GM19238 (cell line): ENCODE measurements at regions not wholly inside any gene's neighbourhood (a gene's known extent, or its start where the extent isn't known, plus 50 kb on each side); places are given as distances from the start of the nearest gene placed in this dataset.
"Not testable (repeated sequence)": the region's sequence is repeated elsewhere in the genome, so short reads cannot be mapped to it uniquely, and the experiment has no call there.

Experiments used
- DNase-seq: peaks from one replicate; pipeline ENCODE4 v3.0.0; 2011; ENCODE audit warnings: low spot score; ENCODE audit not compliant: insufficient read length

DNA sequence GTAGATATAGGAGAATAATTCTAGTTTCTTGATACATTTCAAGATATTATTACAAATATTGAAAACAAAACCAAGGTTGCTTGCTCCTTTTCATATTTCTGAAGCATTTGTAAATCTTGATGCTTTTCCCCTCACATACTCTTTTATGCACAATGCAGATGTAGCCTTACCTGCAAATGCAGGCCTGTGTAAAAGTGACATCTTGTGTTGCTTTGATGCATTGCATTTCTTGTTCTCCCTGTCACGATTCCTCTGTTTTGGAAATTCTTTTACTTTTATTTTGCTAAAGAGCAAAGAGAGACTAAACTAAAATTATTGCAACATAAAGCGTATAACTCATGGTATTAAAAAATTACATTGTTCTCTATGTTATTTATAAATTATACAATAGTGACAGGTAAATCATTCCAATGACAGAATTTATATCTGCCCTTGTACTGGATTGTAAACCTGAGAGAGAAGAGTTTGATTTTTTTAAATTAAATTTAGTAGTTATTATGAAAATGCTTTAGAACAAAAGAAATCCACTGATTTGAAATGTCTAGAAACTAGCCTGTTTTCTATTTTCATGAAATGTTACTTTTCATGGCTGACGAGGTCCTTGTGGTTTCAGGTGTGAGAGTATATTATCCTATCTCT lies 970.0 kb downstream of the MAT2B start:
- no peak for DNase-seq

DNA sequence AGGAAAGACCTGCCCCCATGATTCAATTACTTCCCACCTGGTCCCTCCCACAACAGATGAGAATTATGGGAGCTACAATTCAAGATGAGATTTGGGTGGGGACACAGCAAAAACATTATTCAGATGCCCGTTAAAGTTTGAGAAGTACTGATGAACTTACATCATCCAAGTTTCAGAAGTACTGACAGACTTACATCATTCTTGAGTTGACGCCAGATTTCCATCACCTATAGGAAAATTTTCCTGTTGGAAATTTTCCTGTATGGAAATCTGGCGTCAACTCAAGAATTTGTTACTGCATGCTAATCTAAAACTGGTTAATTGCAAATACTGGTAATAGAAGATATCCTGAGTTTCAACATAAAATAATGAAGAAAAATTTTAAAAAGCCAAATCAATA lies 975.9 kb downstream of the MAT2B start:
- DNase-seq, result no peak

DNA sequence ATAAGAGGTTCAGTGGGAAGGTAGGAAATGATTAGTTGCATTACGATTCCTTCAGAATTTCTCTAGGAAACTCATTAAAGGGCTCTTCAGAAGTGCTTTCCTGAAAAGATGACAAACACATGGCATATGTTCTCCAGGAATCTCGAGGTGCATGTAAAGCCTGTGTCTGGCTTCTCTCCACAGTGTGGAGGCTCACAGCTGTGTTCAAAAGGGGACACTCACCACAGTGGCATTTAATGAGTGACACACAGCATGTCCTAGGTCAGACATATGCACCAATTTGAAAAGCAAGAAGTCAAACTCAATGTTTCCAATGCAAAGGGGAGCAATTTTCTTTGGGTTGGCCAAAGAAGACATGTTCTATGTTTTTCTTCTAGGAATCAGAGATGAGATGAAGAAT lies 976.9 kb downstream of the MAT2B start:
- no peak for DNase-seq

DNA sequence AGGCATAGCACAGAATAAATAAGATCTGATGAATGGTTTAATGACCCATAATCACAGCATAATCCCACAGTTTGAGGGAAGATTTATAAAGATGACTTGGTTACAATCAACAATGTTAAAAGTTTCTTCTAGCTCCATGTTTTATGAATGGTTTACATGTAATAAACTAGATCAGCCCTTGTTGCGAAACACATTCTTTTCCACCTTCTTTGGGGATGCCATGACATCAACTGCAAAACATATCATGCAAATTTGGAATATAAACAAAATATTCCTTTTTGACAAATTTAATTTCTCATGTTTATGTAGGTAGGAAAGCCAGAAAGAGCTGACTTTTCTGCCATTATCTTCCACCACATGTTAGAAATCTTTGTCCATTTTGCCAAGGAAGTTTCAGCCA lies 979.5 kb downstream of the MAT2B start:
- no peak for DNase-seq

DNA sequence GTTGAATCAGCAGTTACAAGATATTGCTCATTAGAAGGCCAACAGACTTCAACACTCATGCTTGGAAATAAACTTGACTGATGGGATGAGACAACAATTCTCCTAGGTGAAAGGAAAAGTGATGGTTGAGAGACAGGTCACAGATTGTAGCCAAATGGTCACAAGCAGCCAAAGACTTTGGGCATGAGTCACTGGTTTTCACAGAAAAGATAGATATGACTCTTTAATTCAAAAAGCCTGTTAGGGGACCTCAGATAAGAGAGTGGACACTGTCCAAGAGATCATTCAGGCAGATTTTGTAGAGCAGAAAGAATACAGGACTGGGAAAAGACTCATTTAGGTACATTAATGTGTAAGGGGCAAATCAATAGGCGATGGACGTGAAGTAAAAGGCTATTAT lies 982.5 kb downstream of the MAT2B start:
- DNase-seq, result no peak

DNA sequence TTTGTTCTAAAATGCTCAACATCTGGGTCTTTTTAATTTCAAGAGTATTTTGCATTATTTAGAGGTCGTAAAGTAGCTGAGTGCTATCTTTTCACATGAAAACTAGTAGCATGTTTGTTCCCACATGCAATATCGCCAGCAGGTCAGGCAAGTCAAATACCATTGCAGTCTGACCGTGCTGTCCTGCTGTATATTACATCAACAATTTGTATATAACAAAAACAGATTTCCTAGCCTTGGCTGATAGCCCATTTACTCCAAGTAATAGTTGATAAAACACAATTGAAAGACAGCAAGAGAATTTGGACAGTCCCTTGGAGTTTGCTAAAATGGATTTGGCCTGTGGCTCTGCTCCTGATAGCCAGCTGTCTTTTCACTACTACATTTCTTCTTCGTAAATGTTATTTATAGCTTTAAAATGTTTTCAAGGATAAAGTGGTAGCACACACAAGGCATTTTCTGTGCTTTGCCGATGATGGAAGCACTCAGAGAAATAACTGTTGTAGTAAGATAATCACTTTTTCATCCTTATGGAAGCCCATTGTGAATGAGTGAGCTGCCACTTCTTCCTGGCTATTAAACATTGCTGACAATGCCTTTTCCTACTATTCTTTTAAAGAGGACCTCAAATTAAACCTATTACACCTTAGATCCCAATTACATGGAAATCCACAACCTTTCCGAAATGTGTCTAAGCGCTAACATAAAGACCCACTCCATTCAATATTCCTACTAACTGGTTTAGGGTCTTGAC lies 992.1 kb downstream of the MAT2B start:
- DNase-seq, result no peak

DNA sequence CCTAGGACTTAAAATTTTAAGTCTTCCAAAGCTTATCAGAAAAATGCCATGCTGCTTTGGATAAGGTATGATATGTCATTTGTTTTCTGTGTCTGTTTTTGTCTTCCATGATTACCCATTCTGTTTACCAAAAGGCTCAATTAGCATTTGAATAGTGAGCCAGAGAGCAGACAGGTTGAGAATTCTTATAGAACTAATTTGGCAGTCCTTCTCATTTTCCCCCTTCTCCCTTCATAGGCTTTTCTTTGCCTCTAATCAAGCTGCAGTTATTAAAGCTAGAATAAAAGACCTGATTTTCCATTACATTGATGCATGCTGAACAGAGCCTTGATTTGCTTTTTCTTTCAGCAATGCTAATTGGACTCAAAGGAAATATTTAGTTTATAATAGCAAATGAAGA lies 993.0 kb downstream of the MAT2B start:
- DNase-seq, result no peak

DNA sequence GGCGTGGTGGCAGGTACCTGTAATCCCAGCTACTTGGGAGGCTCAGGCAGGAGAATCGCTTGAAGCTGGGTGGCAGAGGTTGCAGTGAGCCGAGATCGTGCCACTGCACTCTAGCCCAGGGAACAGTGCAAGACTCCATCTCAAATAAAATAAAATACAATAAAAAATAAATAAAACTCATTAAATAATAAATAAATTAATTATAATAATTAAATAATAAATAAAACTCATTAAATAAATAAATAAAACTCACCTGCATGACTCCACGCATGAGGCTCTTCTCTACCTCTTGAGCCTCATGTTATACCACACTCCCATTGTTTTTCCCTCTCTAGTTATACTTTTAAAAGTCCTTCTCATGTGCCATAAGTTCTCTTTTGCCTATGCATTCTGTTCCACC lies 995.4 kb downstream of the MAT2B start:
- DNase-seq, result no peak

DNA sequence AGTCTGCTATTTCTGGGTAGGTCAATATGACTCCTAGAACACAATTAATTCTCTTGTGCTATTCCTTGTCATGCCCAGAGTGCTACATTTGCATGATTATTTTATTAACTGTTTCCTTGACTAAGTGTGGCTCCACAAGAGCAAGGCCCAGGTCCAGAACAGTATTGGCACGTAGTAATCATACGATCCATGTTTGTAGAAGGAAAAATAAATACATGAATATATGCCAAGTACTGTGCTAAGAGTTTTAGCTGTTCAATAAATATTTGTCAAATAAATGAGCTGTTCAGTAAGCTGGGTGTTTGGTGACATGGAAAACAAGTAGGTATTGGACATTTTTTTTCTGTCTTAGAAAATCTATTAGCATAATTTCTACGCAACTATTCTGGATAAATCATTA lies 995.9 kb downstream of the MAT2B start:
- no peak for DNase-seq

DNA sequence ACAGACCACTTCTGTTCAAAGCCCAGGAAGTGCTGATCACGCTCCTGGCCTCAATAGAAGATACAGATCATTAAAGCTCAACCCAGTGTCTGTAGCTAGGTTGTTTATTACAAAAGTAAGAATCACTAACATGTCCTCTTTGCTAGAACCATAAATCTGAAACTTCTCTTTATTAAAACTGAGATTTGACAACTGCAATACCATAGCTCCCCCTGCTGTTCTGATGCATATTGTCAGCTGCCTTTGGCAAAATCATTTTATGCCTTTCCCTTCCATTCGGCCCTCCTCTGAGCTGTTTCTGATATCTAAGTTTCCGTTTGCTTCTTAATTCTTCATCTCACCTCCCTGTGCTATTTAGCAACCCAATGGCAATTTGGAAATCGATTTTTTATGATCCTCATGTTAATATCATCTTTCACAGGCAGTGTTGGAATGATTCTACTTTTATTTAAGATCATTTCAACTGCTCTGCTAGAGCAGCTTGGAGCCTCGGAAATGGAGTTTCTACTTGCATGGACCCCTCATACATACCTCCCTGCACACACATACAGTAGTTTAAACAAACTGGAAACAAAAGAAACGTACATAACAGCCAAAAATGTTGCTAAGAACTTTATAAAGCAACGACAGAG lies 998.8 kb downstream of the MAT2B start:
- DNase-seq, result no peak

DNA sequence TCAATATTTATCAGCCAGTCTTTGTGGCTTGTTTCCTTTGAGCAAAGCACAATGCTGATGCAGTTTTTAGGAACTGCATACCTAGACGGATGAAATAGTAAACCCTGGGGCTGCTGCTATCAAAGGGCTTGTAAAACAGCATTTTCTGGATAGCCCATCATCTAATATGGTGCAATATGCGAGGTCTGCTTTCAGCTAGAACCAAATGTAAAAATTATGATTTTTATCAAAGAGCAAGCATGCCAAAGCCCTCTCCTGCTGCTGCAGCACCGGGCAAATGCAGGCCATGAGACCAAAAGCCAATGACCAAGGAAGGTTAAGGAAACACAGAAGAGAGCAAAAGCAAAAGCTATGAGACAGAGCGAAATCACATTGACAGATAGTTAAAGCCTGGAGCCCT lies 1000.4 kb downstream of the MAT2B start:
- no peak for DNase-seq

DNA sequence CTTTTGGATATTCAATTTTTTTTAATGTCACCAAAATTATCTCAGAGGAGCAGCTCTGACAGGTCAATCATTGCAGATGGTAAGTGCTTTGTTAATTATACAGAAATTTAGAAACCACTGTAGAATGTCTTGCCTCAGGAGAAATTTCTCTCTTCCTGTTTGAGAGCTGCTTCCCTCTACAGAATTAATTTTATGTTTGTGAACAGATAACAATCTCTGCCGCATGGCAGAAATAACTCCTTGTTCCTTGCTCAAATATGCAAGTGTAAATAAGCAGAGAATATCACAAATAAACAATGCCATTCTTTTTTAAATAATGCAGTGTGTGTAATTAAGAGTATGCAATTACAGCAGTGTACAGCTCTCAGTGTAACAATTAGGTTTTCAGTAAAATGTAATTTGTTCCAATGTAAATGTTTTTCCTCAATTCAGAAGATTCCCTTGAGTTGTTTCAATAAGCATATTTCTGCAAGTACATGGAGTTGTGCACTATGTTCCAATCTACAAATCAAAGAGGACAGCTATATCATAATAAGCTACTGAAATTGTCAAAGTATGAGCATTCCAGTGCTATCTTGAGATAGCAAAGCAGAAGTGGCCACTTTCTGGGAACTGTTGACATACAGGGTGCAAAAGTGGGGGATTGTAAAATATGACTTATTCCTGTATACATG lies 1012.8 kb downstream of the MAT2B start:
- DNase-seq, result no peak

DNA sequence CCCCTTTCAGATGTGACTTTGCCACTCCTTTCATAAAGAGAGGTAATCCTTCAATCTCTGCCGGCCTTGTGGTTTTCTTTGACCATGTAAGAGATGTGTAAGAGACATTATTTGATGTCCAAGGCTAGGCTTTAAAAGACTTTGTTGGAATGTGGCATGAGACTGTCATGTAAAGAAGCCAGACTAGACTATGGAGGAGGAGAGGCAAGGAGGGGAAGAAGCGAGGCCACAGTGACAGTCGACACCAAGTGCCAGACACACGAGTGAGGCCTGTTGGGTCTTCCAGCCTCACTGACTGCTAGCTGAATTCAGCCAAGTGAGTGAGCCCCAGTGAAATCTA lies 1013.3 kb downstream of the MAT2B start:
- no peak for DNase-seq

DNA sequence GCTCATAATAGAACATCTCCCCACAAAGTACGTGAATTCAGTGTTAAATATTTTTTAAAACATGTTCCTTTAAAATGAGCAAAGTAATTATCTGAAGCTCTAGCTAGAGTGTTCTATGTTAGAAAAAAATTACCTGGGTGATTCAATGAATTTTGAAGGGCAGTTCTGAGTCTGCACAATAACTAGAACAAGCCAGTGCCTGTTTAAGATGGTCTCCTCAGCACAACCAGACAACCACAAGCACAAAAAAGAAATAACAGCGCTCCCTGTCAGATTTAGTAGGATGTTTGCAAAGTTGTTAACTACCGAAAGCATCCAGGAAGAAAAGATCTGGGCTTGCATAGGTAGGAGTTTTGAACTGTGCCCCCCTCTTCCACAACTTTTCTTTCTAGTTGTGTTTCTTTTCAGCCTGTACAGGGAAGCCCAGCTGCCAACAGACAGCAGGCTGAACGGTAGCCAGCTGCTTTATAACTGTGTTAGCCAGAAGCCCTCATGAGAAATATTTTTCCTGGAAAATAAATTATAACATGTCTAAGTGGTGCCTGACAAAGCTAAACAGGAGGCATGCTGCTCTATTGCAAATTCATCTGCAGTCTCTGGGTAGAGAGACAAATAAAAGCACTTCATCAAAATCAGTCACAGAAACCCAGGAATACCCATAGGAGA lies 1026.9 kb downstream of the MAT2B start:
- DNase-seq, result no peak

DNA sequence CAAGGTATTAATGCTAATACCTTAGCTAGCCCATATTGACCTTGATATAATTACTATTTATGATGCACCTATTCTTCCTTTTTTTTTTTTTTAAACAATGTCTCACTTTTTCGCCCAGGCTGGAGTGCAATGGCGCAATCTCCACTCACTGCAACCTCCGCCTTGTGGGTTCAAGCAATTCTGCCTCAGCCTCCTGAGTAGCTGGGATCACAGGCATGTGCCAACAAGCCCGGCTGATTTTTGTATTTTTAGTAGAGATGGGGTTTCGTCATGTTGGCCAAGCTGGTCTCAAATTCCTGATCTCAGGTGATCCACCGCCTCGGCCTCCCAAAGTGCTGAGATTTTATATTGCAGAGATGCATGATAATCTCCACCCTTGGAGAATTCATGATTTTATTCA lies 1028.0 kb downstream of the MAT2B start:
- DNase-seq, result not testable (repeated sequence)

DNA sequence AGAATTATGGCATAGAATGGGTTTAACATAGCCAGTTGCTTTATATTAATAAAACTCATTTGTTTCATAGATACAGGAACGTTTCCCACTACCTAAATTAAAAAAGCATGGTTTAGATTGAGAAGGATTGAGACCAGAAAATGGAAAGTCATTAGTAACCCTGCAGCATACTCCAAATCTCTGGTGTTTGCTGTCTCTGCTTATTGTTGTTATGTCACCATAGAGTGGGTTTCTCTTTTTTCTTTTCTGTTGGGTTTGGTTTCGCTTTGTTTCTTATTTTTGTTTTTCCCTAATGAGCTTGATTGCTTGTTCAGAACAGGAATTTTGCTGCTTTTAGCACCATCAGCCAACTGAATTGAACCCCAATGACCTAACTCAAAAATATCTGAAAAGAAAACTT lies 1034.8 kb downstream of the MAT2B start:
- no peak for DNase-seq

DNA sequence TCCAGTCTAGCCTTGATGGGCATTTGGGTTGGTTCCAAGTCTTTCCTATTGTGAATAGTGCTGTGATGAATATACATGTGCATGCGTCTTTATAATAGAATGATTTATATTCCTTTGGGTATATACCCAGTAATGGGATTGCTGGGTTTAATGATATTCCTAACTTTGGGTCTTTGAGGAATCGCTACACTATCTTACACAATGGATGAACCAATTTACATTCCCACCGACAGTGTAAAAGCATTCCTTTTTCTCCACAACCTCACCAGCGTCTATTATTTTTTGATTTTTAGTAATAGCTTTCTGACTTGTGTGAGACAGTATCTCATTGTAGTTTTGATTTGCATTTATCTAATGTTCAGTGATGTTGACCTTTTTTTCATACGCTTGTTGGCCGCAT lies 1040.1 kb downstream of the MAT2B start:
- DNase-seq, result no peak

DNA sequence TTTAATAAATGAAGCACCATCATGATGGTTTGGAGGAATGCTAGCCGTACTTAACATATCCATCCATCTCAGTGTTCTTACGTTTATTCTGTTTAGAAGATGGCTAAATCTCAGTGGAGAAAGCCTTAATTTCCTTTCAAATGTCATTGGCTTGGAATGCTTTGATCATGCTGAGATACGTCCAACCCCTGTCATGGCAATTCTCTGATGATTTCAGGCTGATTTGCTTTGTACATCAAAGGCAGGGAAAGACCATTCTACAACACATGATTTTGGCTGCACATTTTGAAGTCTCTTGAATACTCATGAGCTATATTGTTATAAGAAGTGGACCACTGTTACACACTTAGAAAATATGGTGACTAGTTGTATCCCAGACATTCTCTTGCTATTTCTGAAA lies 1048.4 kb downstream of the MAT2B start:
- DNase-seq, result no peak

DNA sequence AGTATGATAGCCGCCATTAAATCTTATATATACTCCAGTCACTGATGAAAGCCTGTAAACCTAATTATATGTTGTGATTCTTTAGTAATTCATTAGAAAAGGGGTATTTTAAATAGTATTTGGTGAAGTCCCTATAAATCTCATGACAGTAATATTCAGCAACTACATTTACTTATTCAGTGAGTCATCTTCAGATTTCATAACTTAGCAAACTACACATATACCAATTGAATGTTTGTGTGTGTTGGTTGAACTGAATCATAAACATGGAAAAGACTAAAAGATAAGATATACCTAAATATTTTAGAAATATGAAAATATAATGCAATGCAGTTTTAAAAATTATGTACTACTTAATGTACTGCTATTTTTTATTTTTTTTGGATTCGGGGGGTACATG lies 1050.4 kb downstream of the MAT2B start:
- DNase-seq, result no peak

DNA sequence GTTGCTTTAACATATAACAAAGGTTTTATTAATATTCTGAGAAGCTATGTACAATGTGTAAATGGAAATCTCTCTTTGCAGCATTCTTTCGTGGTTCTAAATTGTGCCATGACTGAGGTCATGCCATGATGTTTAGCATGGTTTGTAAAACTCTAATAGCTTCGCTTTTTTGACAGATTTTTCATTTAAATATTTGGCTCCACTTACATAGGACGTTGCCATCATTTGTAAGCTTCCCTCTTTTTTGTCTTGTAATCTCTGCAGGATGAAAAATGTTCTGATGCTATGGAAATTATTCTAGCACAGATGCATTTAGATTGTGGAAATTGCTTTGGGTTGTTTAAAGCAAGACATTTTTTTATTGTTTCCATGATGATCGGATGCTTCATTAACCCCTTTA lies 1054.8 kb downstream of the MAT2B start:
- no peak for DNase-seq

DNA sequence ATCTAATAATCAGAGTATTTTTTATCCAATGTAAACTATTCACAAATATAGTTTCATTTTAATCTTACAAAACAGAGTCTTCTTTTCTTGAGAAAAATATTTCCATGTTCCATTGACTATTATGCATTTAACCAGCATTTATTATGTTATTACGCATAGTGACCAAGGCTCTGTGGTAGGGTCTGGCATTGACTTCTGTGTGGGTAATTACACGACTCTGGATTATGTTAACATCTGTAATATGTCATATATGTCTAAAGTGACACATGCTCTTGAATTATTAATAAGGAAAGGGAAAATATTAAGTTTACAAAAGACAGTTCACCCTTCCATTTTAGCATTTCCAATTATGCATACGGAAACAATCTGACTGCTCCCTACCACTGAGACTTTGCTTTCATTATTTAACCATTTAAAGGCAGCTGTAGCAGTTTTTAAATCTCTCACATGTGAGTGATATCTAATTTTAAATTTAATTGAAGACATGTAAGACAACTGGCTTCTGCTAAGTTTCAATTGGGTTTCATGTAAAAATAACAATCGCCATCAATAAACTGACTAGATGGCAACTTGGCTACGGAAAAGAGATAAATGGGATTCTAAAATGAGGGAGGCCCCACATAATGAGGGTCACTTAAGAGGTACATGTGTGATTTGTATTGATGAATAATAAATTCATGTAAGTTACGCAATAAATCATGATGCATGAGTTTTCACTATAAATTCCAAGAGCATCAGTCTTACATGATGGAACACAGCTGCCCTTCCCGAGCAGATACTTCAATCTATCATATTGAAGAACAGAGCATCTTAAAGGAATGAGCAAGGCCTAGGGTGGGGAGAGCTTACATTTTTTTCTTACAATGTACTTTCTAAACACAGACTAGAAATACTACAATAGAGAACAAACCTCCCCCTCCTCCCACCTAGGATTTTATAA lies 1056.8 kb downstream of the MAT2B start:
- no peak for DNase-seq
